ENCODE measurements at regions not wholly inside any gene's neighbourhood (a gene's known extent, or its start where the extent isn't known, plus 50 kb on each side); places are given as distances from the start of the nearest gene placed in this dataset.
"Not testable (repeated sequence)": the region's sequence is repeated elsewhere in the genome, so short reads cannot be mapped to it uniquely, and the experiment has no call there.

DNA sequence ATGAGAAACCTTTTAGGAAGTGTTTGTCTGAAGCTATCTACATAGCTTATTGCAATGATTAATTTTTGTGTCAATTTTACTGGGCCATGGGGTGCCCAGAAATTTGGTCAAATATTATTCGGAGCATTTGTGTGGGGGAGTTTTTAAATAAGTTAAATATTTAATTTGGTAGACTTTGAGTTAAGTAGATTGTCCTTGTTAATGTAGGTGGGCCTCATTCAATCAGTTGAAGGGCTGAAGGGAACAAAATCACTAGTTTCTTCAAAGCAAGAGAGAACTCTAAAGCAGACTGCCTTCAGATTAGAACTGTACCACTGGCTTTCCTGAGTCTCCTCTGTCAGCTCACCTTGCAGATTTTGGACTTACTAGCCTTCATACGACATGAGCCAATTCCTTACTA is 1008.6 kb upstream of the ADAMTS5 start:
- TF ChIP-seq ZFX (IDR thresholded peaks at IDR 0.05) = no peak
- TF ChIP-seq, protein P1, sequence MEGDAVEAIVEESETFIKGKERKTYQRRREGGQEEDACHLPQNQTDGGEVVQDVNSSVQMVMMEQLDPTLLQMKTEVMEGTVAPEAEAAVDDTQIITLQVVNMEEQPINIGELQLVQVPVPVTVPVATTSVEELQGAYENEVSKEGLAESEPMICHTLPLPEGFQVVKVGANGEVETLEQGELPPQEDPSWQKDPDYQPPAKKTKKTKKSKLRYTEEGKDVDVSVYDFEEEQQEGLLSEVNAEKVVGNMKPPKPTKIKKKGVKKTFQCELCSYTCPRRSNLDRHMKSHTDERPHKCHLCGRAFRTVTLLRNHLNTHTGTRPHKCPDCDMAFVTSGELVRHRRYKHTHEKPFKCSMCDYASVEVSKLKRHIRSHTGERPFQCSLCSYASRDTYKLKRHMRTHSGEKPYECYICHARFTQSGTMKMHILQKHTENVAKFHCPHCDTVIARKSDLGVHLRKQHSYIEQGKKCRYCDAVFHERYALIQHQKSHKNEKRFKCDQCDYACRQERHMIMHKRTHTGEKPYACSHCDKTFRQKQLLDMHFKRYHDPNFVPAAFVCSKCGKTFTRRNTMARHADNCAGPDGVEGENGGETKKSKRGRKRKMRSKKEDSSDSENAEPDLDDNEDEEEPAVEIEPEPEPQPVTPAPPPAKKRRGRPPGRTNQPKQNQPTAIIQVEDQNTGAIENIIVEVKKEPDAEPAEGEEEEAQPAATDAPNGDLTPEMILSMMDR (conservative IDR thresholded peaks at IDR 0.05) = no peak
- no peak overlapping the region for H3K27ac ChIP-seq

DNA sequence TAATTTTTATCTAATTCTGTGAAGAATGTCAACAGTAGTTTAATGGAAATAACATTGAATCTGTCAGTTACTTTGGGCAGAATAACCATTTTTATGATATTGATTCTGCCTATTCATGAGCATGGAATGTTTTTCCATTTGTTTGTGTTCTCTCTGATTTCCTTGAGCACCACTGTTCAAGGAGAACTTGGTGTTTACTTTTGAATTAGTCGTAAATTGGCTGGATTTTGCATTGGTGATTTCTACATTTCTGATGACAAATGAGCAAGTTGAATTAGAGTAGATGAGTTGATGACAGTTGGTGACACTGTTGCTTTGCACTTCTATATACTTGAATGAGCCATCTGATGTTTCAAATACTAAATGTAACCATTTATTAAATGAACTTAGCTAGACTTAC is 1007.3 kb upstream of the ADAMTS5 start:
- H3K27ac ChIP-seq = not testable (repeated sequence)

DNA sequence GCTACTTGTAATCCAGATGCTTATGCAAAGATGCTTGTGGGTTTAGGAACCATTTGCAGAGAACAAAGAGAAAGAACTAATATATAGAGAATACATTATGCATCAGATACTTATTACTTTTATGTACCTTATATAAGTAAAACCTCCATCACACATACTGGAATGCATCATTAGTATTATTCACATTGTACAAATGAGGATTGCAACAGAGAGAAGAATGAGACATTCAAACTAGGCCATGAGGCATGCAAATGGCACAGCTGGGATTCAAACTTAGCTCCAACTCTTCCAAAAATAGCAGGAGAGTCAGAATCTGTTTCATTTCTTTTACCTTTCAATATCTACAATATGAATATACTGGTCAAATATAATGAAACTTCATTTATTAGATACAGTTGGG is 1001.4 kb upstream of the ADAMTS5 start:
- H3K27ac ChIP-seq = not testable (repeated sequence)

DNA sequence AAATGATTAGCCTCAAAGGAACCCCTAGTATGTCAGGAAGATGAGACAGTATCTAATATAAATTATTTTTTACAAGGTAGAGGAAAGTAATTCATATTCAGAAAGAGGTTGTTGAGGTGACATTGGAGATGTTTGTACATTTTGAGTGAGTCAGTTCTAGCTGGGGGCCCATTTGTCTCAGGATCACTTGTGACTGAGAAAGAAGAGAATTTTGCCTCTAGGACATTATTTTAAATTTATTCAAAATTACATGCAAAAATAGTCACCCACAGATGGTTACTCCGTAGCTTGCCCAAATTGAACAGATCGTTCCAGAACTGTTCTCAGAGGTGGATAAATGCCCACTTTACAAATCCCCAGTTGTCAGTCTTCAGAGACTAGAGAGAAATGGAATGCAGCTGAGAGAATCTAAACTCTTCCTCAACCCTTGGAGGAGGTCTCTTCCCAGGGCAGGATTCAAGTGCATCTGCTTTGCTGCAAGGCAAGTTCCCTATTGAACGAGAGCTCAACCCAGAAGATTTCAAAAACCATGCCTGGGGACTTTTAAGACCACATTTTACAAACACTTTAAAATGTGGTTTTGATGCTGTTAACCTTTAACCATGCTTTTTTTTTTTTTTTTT is 987.8 kb upstream of the ADAMTS5 start:
- H3K27ac ChIP-seq = no peak overlapping the region
- TF ChIP-seq ZFX (IDR thresholded peaks at IDR 0.05) = no peak
- TF ChIP-seq, protein P1 (conservative IDR thresholded peaks at IDR 0.05) = no peak

DNA sequence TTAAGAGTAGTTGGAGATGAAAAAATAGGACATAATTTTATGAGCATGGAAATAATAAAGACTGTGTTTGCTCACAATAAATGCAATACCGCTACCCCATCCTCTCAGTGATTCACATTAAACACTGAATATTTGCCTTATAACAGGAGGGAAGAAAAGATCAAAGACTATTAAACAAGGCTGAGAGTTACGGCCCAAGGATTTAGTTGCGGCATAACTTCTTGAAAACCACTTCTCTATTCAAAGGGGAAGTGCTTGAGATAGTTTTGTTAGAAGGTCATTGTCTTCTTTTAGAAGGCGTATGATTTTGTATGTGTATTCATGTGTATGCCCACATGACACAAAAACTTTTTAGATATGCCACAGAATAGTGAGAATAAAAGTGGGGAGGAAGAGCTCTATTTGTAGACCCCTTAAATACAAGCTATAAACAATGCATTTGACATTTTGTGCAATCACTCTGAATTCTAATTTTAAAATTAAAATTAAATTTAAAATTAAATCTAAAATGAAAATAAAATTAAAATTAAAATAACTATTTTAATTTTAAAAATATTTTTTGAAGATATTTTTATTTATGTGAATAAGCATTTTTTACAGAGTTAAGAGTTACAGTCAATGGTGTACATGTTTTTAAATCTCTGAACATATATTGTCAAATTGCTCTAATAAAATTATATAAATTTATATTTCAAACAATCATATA is 986.6 kb upstream of the ADAMTS5 start:
- TF ChIP-seq ZFX (IDR thresholded peaks at IDR 0.05) = no peak
- TF ChIP-seq, protein P1 (conservative IDR thresholded peaks at IDR 0.05) = no peak
- no peak overlapping the region for H3K27ac ChIP-seq

DNA sequence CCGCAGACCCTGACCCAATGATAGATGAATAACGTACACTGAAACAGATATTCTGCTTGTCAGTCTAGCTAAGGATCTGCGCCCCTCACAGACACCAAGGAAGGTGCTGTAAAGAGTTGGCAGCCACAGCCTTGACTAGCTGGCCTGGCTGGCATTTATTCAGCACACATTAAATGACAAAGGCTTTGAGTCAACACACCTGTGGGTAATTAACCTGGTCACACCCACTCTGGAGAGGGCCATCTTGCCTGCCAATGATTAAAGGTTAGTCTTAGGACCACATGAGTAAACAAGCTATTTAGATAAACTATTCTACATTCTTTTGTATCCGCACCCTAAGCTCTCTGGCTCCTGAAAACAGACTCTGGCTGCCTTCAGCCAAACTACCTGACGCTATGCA is 982.2 kb upstream of the ADAMTS5 start:
- H3K27ac ChIP-seq = not testable (repeated sequence)

DNA sequence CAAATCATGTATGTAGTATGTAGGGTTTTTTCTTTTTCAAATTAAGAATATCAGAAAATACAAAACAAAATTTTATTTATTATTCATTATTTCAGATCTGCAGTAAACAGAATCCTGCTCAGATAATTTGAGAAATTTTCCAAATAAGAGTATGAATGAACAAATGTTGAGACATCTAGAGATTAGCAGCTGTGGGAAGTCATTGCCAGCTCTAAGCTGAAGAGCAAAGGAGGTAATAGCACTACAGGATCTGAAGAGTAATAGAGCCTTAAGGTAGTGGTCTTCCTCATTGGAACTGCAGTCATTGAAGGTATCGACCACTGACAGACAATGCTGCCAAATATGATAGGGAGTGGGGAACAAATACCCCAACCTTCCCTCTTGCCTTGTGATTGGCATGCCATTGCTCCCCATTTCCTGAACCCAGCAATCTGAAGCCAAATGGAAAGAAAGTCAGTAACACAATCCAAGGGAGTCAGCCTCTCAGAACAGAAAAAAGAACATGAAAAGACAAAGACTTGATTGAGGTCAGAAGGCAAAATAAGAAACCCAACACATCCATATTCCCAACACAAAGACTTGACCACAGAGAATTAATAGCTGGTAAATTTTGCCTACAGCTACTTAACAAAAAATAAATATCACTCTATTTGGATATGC is 963.4 kb upstream of the ADAMTS5 start:
- not testable (repeated sequence) for H3K27ac ChIP-seq

DNA sequence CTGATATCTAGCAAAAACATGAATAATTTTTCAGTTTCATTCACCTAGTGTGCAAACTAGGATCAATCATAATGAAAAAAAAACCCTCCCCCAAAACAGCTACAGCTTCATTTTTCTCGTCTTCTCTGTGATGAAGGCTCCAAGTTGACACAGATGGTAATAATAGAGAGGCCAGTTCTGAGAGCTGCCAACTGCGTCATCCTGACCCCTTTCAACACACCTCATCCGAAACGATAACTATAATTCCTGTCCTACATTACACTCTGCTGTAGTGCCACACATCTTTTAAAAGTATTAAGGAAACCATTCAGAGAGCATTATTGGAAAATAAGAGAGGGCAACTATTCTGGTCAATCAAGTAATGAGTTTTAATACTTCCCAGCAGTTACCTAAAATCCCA is 962.3 kb upstream of the ADAMTS5 start:
- H3K27ac ChIP-seq = not testable (repeated sequence)

DNA sequence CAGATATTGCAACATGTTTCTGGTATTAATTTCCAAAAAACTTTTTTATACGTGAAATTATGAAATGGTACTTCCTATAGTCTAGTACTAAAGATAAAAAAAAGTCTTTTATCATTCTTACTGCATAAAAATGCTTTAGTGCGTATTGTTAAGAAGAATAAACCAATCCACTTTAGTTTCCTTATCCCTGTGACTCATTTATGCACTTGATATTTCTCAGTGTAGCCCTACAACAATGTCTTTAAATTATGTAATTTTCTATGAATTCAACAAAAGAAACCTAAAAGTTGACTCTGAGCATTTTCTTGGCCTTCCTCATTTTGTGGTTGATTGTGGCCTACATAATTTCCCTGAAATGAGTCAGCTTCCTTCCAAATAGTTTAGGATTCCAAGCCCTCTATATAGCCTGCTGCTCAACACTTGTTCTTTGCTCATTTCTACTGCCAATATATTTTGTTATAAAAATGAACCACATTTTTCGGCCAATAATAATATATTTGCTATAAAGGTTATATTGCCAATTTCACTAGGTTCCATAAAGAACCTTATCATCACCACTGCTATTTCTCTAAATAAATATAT is 961.7 kb upstream of the ADAMTS5 start:
- H3K27ac ChIP-seq = not testable (repeated sequence)

DNA sequence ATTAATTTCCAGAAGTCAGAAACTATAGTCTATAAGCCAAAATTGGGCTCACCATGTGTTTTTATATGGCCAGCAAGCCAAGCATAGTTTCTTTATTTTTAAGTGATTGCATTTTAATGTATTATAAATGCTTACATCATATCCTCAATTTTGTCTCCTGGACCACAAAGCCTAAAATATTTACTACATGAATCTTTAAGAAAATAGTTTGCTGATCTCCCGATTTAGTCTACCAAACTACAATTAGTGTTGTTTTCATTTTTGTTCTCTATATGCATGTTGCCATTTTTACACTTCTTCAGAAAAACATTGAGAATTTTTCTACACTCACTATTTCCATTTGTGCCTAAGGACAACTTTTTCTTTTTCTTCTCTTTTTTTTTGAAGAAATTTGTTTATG is 954.5 kb upstream of the ADAMTS5 start:
- not testable (repeated sequence) for H3K27ac ChIP-seq

DNA sequence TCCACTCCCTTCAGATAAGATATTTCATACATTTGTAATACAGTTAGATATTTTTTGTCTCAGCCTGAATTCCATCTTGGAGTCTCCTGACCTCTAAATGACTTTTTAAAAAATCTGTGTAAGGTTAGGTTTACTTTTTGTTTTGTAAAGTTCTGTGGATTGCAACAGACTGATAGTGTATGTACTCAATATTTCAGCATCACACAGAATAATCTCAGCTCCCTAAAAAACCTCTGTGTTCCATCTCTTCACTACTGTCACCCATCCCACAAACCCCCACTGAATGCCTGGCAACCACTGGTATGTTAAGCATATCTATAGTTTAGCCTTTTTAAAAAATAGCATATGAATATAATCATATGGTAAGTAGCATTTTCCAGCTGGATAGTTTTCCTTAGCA is 951.1 kb upstream of the ADAMTS5 start:
- not testable (repeated sequence) for H3K27ac ChIP-seq

DNA sequence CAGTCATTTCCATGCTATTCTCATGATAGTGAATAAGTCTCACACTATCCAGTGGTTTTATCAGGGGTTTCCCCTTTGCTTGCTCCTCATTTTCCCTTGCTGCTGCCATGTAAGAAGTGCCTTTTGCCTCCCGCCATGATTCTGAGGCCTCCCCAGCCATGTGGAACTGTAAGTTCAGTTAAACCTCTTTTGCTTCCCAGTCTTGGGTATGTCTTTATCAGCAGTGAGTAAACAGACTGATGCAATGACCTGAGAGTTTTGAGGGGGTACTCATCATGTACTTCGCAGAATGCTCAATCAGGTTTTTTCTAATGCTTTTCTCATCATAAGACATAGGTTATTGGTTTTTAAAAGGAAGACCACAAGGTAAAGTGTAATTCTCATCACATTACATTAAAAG is 949.4 kb upstream of the ADAMTS5 start:
- H3K27ac ChIP-seq = not testable (repeated sequence)

DNA sequence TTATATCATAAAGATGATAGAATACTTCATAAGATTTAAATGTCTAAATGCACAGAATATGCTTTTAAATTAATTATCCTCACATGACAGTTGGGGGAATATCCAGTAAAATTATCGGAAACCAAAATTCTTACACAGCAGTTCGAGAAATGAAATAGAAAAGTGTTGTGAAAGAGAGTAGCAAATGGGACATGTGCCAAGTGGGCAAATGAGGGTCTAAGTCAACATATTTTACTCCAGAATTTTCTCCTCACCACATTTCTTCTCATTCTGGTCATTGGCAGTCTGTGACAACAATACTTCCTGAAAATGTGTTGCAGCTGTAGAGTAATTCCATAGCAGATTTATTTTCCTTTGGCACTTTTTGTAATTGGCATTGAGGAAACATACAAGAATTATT is 945.2 kb upstream of the ADAMTS5 start:
- not testable (repeated sequence) for H3K27ac ChIP-seq

DNA sequence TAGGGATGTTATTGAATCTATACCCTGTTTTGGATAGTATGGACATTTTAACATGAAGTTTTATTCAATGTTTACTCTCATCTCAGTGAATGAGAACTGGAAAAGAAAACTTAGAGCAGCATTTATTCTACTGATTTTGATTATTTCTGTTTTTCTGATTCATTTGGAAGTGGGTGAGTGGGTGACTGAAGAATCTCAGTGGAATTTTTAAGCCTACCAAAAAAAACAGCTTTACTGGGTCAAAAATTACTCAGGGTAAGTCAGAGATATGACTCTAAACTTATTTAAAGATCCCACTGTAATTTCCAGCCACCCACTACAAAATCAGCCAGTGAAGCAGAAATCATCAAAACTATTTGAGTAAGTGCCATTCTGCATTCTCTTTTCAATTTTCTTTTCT is 942.6 kb upstream of the ADAMTS5 start:
- H3K27ac ChIP-seq = not testable (repeated sequence)

DNA sequence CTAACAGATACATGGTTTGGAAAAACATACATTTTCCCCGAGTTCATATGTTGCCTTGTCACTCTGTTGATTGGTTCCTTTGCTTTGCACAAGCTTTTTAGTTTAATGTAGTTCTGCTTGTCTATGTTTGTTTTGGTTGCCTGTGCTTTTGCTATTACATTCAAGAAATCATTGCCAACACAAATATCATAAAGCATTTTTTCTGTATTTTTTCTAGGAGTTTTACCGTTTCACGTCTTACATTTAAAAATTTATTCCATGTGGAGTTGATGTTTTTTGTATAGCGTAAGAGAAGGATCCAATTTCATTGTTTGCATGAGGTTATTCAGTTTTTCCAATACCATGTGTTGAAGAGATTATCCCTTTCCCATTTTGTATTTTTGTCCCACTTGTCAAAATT is 941.9 kb upstream of the ADAMTS5 start:
- not testable (repeated sequence) for H3K27ac ChIP-seq

DNA sequence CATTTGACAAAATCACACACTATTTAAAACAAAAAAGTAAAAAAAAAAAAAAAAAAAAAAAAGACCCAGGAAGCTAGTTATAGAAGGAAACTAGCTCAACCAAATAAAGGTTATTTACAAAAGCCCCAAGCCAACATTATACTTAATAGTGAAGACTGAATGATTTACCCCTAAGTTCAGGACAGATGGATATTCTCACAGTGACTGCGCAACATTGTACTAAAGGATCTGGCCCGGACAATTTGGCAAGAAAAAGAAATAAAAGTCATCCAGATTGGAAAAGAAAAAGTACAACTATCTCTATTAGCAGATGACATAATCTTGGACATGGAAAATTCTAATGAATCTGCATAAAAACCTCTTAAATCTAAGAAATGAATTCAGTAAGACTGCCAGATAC is 936.0 kb upstream of the ADAMTS5 start:
- H3K27ac ChIP-seq = not testable (repeated sequence)

DNA sequence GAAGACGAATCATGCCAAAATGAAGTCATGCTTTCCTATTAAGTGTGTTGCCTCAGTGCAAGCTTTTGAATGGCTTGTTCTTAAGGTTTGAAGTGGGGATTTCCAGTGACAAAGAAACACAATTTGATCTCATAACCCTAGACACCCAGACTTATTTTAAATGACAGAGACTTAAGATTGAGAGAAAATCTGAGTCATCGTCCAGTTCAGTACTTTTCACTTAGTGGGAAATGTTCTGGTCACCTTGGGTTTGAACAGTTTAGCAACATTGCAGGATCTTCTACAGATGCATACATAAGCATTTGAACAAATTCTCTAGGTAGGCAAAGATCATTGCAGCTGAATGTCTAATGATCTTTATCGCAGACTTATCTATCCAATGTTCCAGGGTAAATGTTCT is 926.7 kb upstream of the ADAMTS5 start:
- not testable (repeated sequence) for H3K27ac ChIP-seq

DNA sequence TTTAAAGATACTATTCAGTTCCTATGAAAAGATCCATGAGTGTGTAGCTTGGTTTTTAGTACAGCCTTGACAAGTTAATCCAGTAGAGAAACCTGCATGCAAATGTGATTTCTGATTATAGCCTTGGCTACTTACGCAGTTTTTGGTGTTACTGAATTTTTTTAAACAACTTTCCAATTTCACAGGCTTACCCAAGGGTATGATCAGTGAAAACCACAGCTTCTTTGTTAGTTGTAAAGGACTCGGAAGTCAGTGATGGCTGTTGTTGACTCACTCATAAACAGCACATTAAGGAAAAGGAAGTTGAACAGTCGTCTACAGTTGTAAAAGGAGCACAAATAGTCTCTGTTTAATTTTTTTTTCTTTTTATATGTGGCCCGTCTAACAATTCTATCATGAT is 924.6 kb upstream of the ADAMTS5 start:
- H3K27ac ChIP-seq = not testable (repeated sequence)
